Esophagus mucosa (tissue), 1 donor: ENCODE measurements at regions not wholly inside any gene's neighbourhood (a gene's known extent, or its start where the extent isn't known, plus 50 kb on each side); places are given as distances from the start of the nearest gene placed in this dataset.

Experiments used
- ATAC-seq: fragments of 200-7000 bp; cut with Tn5 transposase; one replicate; pipeline ENCODE4 v1.9.1; 2020
- donor health status: DM: yes; HTN: yes; CAD: no.

- no peak for ATAC-seq
Measured at GRCh38 chr9:3161912-3162311, 318.0 kb upstream of the PUM3 start.

- ATAC-seq = no peak
Measured at GRCh38 chr9:3157011-3157410, 313.1 kb upstream of the PUM3 start.

- no peak for ATAC-seq
Measured at GRCh38 chr9:3151672-3152576, 308.0 kb upstream of the PUM3 start.

- ATAC-seq = no peak
Measured at GRCh38 chr9:3150074-3150473, 306.2 kb upstream of the PUM3 start.

- no peak for ATAC-seq
Measured at GRCh38 chr9:3138231-3139229, 294.6 kb upstream of the PUM3 start.

GRCh38 chr9:3137347-3137695 lies 293.4 kb upstream of the PUM3 start:
- ATAC-seq = no peak

GRCh38 chr9:3136686-3137346 lies 292.9 kb upstream of the PUM3 start:
- no peak for ATAC-seq

- ATAC-seq = no peak
Measured at GRCh38 chr9:3136230-3136629, 292.3 kb upstream of the PUM3 start.

- ATAC-seq = no peak
Measured at GRCh38 chr9:3127564-3127963, 283.7 kb upstream of the PUM3 start.

GRCh38 chr9:3125602-3126405 lies 281.9 kb upstream of the PUM3 start:
- ATAC-seq = no peak

GRCh38 chr9:3124001-3124400 lies 280.1 kb upstream of the PUM3 start:
- no peak for ATAC-seq

- ATAC-seq = no peak
Measured at GRCh38 chr9:3118081-3118480, 274.2 kb upstream of the PUM3 start.

GRCh38 chr9:3099646-3100045 lies 255.8 kb upstream of the PUM3 start:
- ATAC-seq = no peak

- no peak for ATAC-seq
Measured at GRCh38 chr9:3088219-3088618, 244.3 kb upstream of the PUM3 start.

GRCh38 chr9:3087697-3088096 lies 243.8 kb upstream of the PUM3 start:
- ATAC-seq = no peak

- ATAC-seq = no peak
Measured at GRCh38 chr9:3080951-3081350, 237.1 kb upstream of the PUM3 start.

- ATAC-seq = peak; percentile 64
Measured at GRCh38 chr9:3074247-3074646, 230.4 kb upstream of the PUM3 start.

- ATAC-seq = no peak
Measured at GRCh38 chr9:3066591-3066990, 222.7 kb upstream of the PUM3 start.

- ATAC-seq = no peak
Measured at GRCh38 chr9:3059781-3060468, 216.0 kb upstream of the PUM3 start.

- no peak for ATAC-seq
Measured at GRCh38 chr9:3058409-3058808, 214.5 kb upstream of the PUM3 start.

- ATAC-seq = no peak
Measured at GRCh38 chr9:3054017-3054586, 210.2 kb upstream of the PUM3 start.
